Tibial nerve (tissue), 4 donors: ENCODE measurements at regions not wholly inside any gene's neighbourhood (a gene's known extent, or its start where the extent isn't known, plus 50 kb on each side); places are given as distances from the start of the nearest gene placed in this dataset.

ENCODE experiments used
- CTCF ChIP-seq, 5 experiments: fragments of 200-600 bp in 3 of 5; fragments of 450-650 bp in 2 of 5; sonication (generic) in 3 of 5; IDR thresholded peaks; one replicate each; pipeline ENCODE4 v1.5.1; 2016 to 2019; ENCODE audit warnings: antibody characterized with exemption in 5 of 5, mild to moderate bottlenecking in 3 of 5, moderate library complexity in 2 of 5
- EP300 ChIP-seq, 2 donors: sonication (generic); formaldehyde crosslinking; IDR thresholded peaks; one replicate each; pipeline ENCODE4 v1.6.1; 2017; ENCODE audit warnings: antibody characterized with exemption in 2 of 2, mild to moderate bottlenecking in 1 of 2
- POLR2A ChIP-seq, 2 donors: fragments of 450-650 bp; IDR thresholded peaks; one replicate each; pipeline ENCODE4 v1.6.1; 2017; ENCODE audit warnings: antibody characterized with exemption in 2 of 2, mild to moderate bottlenecking in 2 of 2, moderate library complexity in 2 of 2

DNA sequence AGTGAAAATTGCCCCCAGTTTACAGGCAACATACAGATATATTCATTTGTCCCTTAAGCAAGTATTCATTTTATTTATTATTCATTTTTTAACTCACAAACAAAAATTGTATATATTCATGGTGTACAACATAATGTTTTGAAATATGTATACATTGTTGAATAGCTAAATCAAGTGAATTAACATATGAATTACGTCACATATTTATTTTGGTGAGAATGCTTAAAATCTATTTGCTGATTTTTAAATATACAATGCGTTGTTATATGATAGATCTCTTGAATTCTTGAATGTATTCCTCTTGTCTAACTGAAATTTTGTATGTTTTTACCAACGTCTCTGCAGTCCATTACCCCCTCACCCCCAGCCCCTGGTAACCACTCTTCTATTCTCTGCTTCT, 63.4 kb upstream of the CDH13 start:
- TF ChIP-seq CTCF (IDR thresholded peaks at IDR 0.05): no peak
- no peak for TF ChIP-seq EP300 (IDR thresholded peaks at IDR 0.05)
- TF ChIP-seq POLR2A (IDR thresholded peaks at IDR 0.05): no peak
